ENCODE measurements at regions not wholly inside any gene's neighbourhood (a gene's known extent, or its start where the extent isn't known, plus 50 kb on each side); places are given as distances from the start of the nearest gene placed in this dataset.

- no peak overlapping the region for H3K4me3 ChIP-seq (replicated peaks in 1 of 2; ENCODE audit: low read depth in 2 of 2, low read length in 2 of 2)
- peak in 1 of 2 donors; percentile 92 for DNase-seq (ENCODE audit: low read depth in 2 of 2)
- TF ChIP-seq CTCF (IDR thresholded peaks at IDR 0.05; ENCODE audit: low read depth, low read length): no peak
Measured at GRCh38 chr2:46813020-46813415, 102.6 kb downstream of the MCFD2 start.
